Stimulated activated CD4-positive, alpha-beta T cell treated with anti-CD3 and anti-CD28 coated beads, Interleukin-4, amount 100 ng/mL, for 48 hours (primary cell): ENCODE measurements at regions not wholly inside any gene's neighbourhood (a gene's known extent, or its start where the extent isn't known, plus 50 kb on each side); places are given as distances from the start of the nearest gene placed in this dataset.
"Not testable (repeated sequence)": the region's sequence is repeated elsewhere in the genome, so short reads cannot be mapped to it uniquely, and the experiment has no call there.

Experiments used
- DNase-seq, 2 donors: peaks; one replicate each; pipeline ENCODE4 v3.0.0-alpha.2; 2020; ENCODE audit warnings: low read depth in 2 of 2

- no peak for DNase-seq
These were observed 880.4 kb downstream of the TRIB2 start for GRCh38 chr2:13597176-13597575.

- no peak for DNase-seq
These were observed 884.8 kb downstream of the TRIB2 start for GRCh38 chr2:13601506-13601905.

GRCh38 chr2:13604951-13605661 lies 888.4 kb downstream of the TRIB2 start:
- DNase-seq = no peak

GRCh38 chr2:13607139-13607538 lies 890.4 kb downstream of the TRIB2 start:
- DNase-seq = no peak

- DNase-seq = no peak
These were observed 895.2 kb downstream of the TRIB2 start for GRCh38 chr2:13611939-13612338.

- DNase-seq = no peak
These were observed 899.3 kb downstream of the TRIB2 start for GRCh38 chr2:13616059-13616458.

DNA sequence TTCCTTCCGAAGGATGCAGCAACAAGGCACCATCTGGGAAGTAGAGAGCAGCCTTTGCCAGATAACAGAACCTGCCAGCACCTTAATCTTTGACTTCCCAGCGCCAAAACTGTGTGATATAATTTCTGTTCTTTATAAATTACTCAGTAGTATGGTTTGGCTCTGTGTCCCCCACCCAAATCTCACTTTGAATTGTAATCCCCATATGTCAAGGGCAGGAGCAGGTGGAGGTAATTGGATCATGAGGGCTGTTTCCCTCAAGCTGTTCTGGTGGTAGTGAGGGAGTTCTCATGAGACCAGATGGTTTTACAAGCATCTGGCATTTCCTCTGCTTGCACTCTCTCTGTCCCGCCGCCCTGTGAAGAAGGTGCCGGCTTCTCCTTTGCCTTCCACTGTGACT lies 899.9 kb downstream of the TRIB2 start:
- DNase-seq = no peak

GRCh38 chr2:13628122-13628521 lies 911.4 kb downstream of the TRIB2 start:
- no peak for DNase-seq

DNA sequence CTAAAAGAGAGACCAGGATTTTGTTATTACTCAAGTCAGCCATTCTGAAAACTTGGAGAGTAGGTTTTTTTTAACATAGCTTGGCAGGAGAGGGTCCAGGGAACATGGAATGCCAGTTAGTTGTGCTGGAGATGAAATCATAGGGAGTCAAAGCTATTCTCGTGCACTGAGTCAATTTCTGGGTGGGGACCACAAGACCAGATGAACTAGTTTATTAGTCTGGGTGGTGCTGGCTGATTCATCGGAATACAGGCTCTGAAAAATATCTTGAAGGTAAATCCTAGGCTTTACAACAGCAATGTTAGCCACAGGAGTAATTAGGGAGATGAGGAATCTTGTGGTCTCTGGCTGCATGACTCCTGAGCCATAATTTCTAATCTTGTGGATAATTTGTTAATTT lies 921.4 kb downstream of the TRIB2 start:
- DNase-seq = no peak

GRCh38 chr2:13649918-13650317 lies 933.2 kb downstream of the TRIB2 start:
- DNase-seq = no peak

DNA sequence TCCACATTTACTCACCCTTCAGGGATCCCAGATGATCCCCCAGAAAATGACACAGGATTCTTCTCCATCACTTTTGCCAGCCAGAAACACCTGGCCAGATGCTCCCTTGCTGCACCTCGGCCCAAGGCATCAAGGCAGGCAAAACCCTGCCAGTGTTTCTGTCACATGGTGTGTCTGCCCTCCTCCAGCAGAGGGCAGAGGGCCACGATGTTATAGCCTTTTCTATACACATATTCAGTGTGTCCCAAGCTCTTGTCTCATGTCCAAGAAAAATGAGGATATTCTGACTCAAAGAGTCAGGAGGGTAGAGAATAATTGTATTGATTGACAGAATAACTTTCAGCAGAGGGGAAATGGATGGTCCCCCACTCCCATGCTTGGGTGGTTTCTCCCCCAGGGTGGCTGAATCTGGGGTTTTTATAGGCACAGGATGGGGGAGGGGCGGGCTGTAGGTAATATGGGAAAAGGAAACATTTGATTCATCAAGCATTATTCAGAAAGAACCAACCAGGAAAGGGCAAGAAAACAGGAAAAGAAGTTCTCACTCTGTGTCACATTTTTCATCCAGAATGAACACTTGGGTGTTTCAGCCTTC lies 933.9 kb downstream of the TRIB2 start:
- DNase-seq = no peak

DNA sequence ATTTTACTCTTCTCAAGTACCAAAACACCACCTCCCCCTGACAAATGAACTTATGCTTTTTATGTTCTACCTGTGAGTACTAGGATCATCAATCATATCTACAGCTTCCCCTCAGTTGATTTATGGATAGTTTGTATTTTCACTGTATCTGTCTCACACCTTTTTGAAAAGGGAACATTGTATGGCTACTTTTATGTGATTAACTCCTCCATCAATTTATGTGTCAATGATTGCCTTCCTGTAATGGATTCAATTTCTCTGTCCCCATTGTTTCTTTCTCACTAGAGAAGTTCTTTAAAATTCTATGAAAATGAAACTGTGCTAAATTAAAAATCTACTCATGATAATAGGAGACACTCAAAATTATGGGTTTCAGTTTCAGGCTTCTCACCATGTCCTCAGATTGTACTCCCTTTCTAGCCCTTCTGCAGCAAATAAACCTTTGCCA lies 935.0 kb downstream of the TRIB2 start:
- no peak for DNase-seq

- no peak for DNase-seq
These were observed 936.0 kb downstream of the TRIB2 start for GRCh38 chr2:13652531-13653313.

- DNase-seq = no peak
These were observed 937.7 kb downstream of the TRIB2 start for GRCh38 chr2:13654416-13654815.

DNA sequence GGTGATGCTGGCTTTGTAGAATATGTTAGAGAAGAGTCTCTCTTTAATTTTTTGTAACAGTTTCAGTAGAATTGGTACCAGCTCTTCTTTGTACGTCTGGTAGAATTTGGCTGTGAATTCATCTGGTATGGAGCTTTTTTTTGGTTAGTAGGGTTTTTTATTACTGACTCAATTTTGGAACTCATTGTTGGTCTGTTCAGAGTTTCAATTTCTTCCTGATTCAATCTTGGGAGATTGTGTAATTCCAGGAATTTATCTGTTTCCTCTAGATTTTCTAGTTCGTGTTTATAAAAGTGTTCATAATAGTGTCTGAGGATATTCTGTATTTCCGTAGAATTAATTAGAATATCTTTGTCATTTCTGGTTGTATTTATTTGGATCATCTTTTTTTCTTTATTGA lies 943.5 kb downstream of the TRIB2 start:
- DNase-seq = no peak

DNA sequence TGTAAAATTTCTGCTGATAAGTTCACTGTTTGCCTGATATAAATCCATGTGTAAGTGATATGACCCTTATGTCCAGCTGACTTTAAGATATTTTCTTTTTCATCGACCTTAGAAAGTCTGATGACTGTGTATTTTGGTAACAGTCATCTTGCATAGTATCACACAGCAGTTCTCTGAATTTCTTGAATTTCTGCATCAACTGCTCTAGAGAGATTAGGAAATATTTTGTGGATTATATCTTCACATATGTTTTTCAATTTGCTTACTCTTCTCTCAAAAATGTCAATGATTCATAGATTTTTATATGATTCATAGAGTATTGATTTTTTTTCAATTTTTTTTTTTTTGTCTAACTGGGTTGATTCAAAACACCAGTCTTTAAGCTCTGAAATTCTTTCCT lies 945.3 kb downstream of the TRIB2 start:
- DNase-seq = no peak

GRCh38 chr2:13666582-13667414 lies 950.1 kb downstream of the TRIB2 start:
- DNase-seq = no peak

DNA sequence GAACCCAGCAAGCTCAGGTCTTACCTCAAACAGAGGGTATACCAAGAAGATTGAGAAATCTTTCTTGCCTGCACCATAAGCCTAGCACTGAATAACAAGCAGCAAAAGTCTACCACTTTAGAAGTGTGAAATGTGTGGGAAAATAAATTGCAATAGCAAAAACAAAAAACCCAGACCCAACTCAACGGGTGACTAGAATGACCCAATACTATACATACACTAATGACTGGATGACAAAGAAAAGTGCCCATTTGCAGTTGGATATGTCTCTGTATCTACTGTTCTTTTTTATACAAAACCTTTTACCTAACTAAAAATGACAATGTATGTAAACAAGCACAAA lies 950.6 kb downstream of the TRIB2 start:
- DNase-seq = no peak

DNA sequence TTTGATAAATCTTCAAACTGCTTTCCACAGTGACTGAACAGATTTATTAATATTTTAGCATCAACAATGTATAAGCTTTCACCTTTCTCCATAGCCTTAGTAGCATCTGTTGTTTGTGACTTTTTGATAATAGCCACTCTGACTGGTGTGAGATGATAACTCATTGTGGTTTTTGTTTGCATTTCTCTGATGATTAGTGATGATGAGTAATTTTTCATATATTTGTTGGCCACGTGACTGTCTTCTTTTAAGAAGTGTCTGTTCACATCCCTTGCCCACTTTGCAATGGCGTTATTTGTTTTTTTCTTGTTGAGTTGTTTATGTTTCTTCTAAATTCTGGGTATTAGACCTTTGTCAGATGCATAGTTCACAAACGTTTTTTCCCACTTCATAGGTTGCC lies 952.9 kb downstream of the TRIB2 start:
- DNase-seq = no peak

GRCh38 chr2:13673821-13674220 lies 957.1 kb downstream of the TRIB2 start:
- not testable (repeated sequence) for DNase-seq

- DNase-seq = no peak
These were observed 956.2 kb upstream of the LRATD1 start for GRCh38 chr2:13676269-13676668.

- DNase-seq = no peak
These were observed 950.6 kb upstream of the LRATD1 start for GRCh38 chr2:13681936-13682335.
